Omental fat pad (tissue), 3 donors: ENCODE measurements at regions not wholly inside any gene's neighbourhood (a gene's known extent, or its start where the extent isn't known, plus 50 kb on each side); places are given as distances from the start of the nearest gene placed in this dataset.

Experiments
- ATAC-seq: fragments of 150-250 bp; one replicate; pipeline ENCODE4 v1.9.1; 2016; ENCODE audit warnings: mild to moderate bottlenecking, moderate library complexity; ENCODE audit not compliant: low FRiP score
- DNase-seq: peaks from one replicate; pipeline ENCODE4 v3.0.0-alpha.2; 2019; ENCODE audit warnings: low spot score
- TF ChIP-seq, protein P1 (sequence below), 3 donors: fragments of 450-650 bp; IDR thresholded peaks; one replicate each; pipeline ENCODE4 v1.5.1; 2016 to 2017; ENCODE audit warnings: antibody characterized with exemption in 3 of 3, mild to moderate bottlenecking in 3 of 3, moderate library complexity in 2 of 3

DNA sequence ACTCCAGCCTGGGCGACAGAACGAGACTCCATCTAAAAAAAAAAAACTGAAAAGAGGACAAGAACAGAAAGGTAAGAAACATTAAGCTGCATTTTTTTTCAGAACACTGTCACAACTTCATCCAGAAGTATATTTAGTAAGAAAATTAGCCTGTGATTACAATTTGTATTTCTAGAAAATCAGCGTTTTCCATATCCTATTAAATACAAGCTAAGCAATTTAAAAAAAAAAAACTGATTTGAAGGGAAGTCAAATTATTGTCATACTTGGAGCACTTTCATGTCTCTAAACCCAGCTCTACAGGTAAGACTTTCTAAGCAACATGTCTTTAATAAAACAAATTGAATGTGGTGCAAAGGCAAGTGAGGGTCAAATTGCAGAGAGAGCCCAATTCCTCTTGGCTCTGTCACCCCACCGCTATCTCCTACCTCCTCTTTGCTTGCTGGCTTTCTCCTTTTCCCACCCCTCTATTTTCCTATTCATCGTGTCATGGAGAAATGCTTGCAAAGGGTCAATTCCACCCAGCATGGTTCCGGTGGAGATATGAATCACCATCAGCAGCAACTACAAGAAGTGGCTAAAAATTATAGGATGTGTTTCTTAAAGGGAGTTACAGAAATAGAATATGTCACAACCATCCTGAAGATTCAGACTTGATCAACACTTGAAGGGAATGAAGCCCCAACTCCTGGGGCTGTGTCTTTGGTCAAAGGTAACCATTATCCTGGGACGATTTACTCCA, 68.4 kb upstream of the BCL11A start:
- TF ChIP-seq, protein P1, sequence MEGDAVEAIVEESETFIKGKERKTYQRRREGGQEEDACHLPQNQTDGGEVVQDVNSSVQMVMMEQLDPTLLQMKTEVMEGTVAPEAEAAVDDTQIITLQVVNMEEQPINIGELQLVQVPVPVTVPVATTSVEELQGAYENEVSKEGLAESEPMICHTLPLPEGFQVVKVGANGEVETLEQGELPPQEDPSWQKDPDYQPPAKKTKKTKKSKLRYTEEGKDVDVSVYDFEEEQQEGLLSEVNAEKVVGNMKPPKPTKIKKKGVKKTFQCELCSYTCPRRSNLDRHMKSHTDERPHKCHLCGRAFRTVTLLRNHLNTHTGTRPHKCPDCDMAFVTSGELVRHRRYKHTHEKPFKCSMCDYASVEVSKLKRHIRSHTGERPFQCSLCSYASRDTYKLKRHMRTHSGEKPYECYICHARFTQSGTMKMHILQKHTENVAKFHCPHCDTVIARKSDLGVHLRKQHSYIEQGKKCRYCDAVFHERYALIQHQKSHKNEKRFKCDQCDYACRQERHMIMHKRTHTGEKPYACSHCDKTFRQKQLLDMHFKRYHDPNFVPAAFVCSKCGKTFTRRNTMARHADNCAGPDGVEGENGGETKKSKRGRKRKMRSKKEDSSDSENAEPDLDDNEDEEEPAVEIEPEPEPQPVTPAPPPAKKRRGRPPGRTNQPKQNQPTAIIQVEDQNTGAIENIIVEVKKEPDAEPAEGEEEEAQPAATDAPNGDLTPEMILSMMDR (IDR thresholded peaks at IDR 0.05), result no peak
- ATAC-seq (no peak), DNase-seq (no peak)

DNA sequence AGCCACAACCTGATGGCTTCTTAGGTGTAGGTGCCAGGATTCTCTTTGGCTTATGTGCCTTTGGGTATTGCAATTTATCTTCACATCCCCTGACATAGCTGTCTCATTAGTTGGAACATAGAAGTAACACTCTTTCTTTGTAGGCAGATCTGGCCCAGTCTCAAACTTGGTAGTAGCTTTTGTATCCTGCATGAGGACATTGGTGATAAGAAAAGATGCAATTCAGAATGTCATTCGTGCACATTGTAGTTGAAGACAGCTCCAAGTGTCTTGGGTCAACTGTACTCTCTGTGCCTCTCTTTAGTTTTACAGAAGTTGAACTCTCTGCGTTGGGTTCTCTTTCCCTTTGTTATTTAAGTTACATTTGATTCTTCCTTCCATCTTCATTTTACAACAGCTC, 69.6 kb upstream of the BCL11A start:
- TF ChIP-seq, protein P1 (IDR thresholded peaks at IDR 0.05), result no peak
- no peak for DNase-seq
- ATAC-seq, result no peak

DNA sequence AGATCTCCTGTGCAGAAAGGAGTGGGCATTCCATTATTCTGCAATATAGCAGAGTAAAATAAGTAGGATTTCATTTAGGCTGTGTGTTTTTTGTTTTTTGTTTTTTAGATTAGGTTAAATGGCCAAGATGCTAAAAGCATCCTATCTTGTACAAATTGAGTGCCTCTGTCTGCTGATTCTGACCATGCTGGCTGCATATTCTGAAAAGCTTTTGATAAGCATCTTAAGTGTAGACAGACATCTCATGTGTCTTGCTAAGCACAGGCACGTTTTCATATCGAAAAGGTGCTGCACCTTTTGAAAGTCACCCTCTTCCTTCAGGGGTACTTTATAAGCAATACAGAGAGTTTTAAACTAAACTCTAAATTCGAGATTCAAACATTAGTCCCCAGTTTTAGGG, 74.0 kb upstream of the BCL11A start:
- TF ChIP-seq, protein P1 (IDR thresholded peaks at IDR 0.05), result no peak
- DNase-seq (no peak), ATAC-seq (no peak)

DNA sequence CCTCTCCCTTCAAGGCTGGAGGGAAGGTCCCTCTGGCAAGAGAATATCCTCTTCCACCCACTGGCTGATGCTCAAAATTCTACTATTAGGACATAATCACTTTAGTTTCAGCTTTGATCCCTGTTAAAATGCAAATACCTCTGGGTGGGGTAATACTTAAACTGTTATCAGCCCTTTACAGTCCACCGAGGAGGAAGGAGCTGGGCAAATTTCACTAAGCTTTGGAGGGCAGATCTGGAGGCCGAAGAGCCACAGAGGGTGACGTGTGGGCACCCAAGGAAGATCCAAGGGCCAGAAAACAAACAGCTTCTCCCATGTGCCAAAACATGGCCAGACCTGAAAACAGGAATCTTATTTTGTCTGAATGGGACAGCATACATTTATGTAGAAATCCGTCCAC, 74.6 kb upstream of the BCL11A start:
- TF ChIP-seq, protein P1 (IDR thresholded peaks at IDR 0.05), result no peak
- ATAC-seq (no peak), DNase-seq (no peak)

DNA sequence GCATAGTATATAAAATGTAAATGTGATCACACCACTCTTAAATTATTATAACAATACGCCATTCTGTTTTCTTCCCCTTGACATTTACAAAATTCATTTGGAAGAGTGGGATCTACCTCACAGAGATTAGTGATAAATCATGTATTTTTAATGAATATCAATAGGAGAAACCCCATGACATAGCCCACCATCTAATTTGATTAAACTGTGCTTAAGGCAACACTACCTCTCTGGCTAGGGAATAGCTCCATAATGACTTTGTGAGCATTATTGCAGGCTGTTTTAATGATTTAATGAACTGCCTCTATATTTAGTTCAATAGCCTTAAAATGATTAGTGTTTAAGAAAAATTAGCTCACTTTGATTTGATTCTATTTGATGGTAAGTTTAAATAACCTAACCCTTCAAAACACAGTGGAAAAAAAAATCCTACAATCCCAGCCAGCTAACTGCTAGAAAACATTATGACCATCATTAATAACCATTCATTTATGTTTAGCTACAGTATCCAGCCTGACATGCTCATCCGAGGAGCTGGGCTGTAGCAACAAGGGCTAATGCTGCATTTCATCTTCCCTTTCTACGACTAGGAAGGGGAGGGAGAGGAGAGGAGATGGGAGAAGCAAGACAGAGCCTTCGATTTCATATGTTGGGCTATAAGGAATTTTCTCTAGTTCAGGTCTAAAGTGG, 75.3 kb upstream of the BCL11A start:
- TF ChIP-seq, protein P1 (IDR thresholded peaks at IDR 0.05), result no peak
- no peak for DNase-seq
- ATAC-seq, result no peak

DNA sequence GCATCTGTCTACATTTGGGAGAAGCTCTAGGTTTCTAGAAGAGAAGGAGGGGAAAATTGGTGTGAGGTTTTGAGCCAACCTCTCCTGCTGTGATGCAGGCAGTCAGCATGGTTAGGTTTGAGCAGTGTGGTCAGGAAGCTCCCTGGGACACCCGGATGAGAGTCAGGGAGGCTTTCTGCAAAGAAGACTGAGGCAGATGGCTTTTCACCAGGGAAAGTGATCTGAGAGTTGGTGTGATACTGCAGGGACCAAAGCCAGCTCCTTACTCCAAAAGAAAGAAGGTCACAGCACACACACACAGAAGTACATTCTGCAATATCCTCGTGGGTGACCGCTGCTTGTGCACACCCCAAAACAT, 75.8 kb upstream of the BCL11A start:
- ATAC-seq (no peak), DNase-seq (no peak)
- TF ChIP-seq, protein P1 (IDR thresholded peaks at IDR 0.05), result no peak
